Fibroblast of lung (primary cell): ENCODE measurements at regions not wholly inside any gene's neighbourhood (a gene's known extent, or its start where the extent isn't known, plus 50 kb on each side); places are given as distances from the start of the nearest gene placed in this dataset.

ENCODE experiments used
- DNase-seq, 2 donors: peaks; one replicate each; pipeline versions ENCODE4 v3.0.0 to v3.0.0-alpha.2; 2010; ENCODE audit warnings: low read depth in 2 of 2
- H2AFZ ChIP-seq: 2 replicates; pipeline ENCODE4 v1.5.1; 2012; ENCODE audit warnings: low read length, control low read depth, inconsistent platforms
- H3K27ac ChIP-seq: 2 replicates; pipeline ENCODE4 v1.5.1; 2011; ENCODE audit warnings: low read length, control low read depth; ENCODE audit not compliant: insufficient read depth
- H3K27me3 ChIP-seq: 2 replicates; pipeline ENCODE4 v1.5.1; 2011; ENCODE audit warnings: mild to moderate bottlenecking, low read length; ENCODE audit not compliant: control insufficient read depth, insufficient read depth
- H3K36me3 ChIP-seq: 2 replicates; pipeline ENCODE4 v1.5.1; 2011; ENCODE audit warnings: low read length; ENCODE audit not compliant: control insufficient read depth, insufficient read depth
- H3K4me1 ChIP-seq: 2 replicates; pipeline ENCODE4 v1.5.1; 2011; ENCODE audit warnings: low read length; ENCODE audit not compliant: control insufficient read depth, insufficient read depth; ENCODE audit errors: extremely low read depth
- H3K4me2 ChIP-seq: 2 replicates; pipeline ENCODE4 v1.5.1; 2011; ENCODE audit warnings: low read length, control low read depth; ENCODE audit not compliant: insufficient read depth; ENCODE audit errors: extremely low read depth
- H3K4me3 ChIP-seq, 4 experiments: fragments of 200-600 bp in 1 of 4; sonication (generic) in 1 of 4; replicated peaks in 1 of 4; 2 replicates each; pipeline ENCODE4 v1.5.1; 2011 to 2016; ENCODE audit warnings: low read length in 4 of 4, low read depth in 3 of 4, mild to moderate bottlenecking in 3 of 4, control low read depth in 2 of 4, inconsistent platforms in 1 of 4, mixed read lengths in 1 of 4; ENCODE audit not compliant: insufficient read depth in 1 of 4; ENCODE audit errors: control extremely low read depth in 1 of 4
- H3K79me2 ChIP-seq: 2 replicates; pipeline ENCODE4 v1.5.1; 2012; ENCODE audit warnings: mild to moderate bottlenecking, low read length, inconsistent platforms; ENCODE audit not compliant: control insufficient read depth, insufficient read depth
- H3K9ac ChIP-seq: 2 replicates; pipeline ENCODE4 v1.5.1; 2011; ENCODE audit warnings: mild to moderate bottlenecking, low read length, control low read depth; ENCODE audit not compliant: insufficient read depth
- H3K9me3 ChIP-seq: 2 replicates; pipeline ENCODE4 v1.5.1; 2012; ENCODE audit warnings: low read depth, low read length; ENCODE audit not compliant: control insufficient read depth, insufficient read depth
- H4K20me1 ChIP-seq: 2 replicates; pipeline ENCODE4 v1.5.1; 2011; ENCODE audit warnings: low read length; ENCODE audit not compliant: control insufficient read depth, insufficient read depth; ENCODE audit errors: extremely low read depth
- EZH2 ChIP-seq: IDR thresholded peaks from 2 replicates; pipeline ENCODE4 v1.5.1; 2012; ENCODE audit warnings: low read length, control low read depth, mild to moderate bottlenecking; ENCODE audit errors: missing control alignments
- TF ChIP-seq, protein P1 (sequence below), 2 donors: IDR thresholded peaks in 1 of 2; conservative IDR thresholded peaks in 1 of 2; 1 replicate in 1 of 2; 2 replicates in 1 of 2; pipeline ENCODE4 v1.5.1; 2011 to 2012; ENCODE audit warnings: low read length in 2 of 2, control low read depth in 1 of 2, inconsistent platforms in 1 of 2, low read depth in 1 of 2, mild to moderate bottlenecking in 1 of 2

DNA sequence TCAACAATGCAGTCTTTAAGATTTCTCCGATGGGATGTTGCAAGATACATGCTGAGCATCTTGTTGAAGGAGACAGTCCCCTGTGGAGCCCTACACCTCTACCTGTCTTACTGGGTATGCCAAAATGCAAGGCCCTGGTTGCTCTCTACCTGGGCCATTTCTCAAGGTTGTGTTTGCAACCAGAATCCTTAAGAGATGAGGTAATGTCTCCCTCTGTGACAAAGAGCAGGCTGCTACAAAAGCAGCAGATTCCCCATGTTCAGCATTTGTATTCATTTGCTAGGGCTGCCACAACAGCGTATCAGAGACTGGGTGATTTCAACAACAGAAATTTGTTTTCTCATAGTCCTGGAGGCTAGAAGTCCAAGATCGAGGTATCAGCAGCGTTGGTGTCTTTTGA lies 138.4 kb upstream of the RPS23 start:
- TF ChIP-seq, protein P1, sequence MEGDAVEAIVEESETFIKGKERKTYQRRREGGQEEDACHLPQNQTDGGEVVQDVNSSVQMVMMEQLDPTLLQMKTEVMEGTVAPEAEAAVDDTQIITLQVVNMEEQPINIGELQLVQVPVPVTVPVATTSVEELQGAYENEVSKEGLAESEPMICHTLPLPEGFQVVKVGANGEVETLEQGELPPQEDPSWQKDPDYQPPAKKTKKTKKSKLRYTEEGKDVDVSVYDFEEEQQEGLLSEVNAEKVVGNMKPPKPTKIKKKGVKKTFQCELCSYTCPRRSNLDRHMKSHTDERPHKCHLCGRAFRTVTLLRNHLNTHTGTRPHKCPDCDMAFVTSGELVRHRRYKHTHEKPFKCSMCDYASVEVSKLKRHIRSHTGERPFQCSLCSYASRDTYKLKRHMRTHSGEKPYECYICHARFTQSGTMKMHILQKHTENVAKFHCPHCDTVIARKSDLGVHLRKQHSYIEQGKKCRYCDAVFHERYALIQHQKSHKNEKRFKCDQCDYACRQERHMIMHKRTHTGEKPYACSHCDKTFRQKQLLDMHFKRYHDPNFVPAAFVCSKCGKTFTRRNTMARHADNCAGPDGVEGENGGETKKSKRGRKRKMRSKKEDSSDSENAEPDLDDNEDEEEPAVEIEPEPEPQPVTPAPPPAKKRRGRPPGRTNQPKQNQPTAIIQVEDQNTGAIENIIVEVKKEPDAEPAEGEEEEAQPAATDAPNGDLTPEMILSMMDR (conservative IDR thresholded peaks at IDR 0.05 in 1 of 2, IDR thresholded peaks at IDR 0.05 in 1 of 2; ENCODE audit: low read depth in 1 of 2, low read length in 2 of 2): no peak
- no peak for TF ChIP-seq EZH2
- H3K9ac ChIP-seq: no peak overlapping the region
- no peak overlapping the region for H3K4me2 ChIP-seq
- H3K79me2 ChIP-seq: no peaks in the 10 kb centered on the region
- no peak overlapping the region for H3K4me3 ChIP-seq
- H3K36me3 ChIP-seq: no peaks in the 10 kb centered on the region
- no peak overlapping the region for H3K27ac ChIP-seq
- no peaks in the 10 kb centered on the region for H4K20me1 ChIP-seq
- H3K27me3 ChIP-seq: no peaks in the 10 kb centered on the region
- peak in 1 of 2 donors; percentile 58 for DNase-seq
- no peaks in the 10 kb centered on the region for H3K9me3 ChIP-seq
- H2AFZ ChIP-seq: no peak overlapping the region
- H3K4me1 ChIP-seq: peaks cover 11% of the 10 kb centered on the region

DNA sequence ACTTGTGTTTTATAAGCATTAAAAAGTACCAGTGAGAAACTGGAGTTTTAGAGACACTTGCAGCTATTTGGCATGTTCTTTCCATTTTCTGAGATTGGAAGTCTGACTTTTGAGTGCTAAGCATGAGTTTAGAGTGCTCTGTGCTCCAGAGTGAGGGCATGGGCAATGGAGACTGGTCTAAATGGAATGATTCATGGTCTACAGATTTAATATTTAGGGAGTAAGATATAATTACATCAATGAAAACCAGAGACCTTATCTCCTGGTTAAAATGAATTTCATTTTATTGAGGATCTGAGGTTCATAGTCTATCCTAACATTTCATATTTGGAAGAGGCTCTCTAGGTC lies 135.9 kb upstream of the RPS23 start:
- no peaks in the 10 kb centered on the region for H3K36me3 ChIP-seq
- H4K20me1 ChIP-seq: no peaks in the 10 kb centered on the region
- no peaks in the 10 kb centered on the region for H3K27me3 ChIP-seq
- peaks cover 6% of the 10 kb centered on the region for H3K4me1 ChIP-seq
- no peak overlapping the region for H3K9ac ChIP-seq
- H3K79me2 ChIP-seq: no peaks in the 10 kb centered on the region
- TF ChIP-seq, protein P1 (conservative IDR thresholded peaks at IDR 0.05 in 1 of 2, IDR thresholded peaks at IDR 0.05 in 1 of 2; ENCODE audit: low read depth in 1 of 2, low read length in 2 of 2): no peak
- no peak for TF ChIP-seq EZH2
- H3K9me3 ChIP-seq: no peaks in the 10 kb centered on the region
- H3K4me3 ChIP-seq: no peak overlapping the region
- H2AFZ ChIP-seq: no peak overlapping the region
- no peak overlapping the region for H3K4me2 ChIP-seq
- H3K27ac ChIP-seq: no peak overlapping the region
- DNase-seq: no peak

DNA sequence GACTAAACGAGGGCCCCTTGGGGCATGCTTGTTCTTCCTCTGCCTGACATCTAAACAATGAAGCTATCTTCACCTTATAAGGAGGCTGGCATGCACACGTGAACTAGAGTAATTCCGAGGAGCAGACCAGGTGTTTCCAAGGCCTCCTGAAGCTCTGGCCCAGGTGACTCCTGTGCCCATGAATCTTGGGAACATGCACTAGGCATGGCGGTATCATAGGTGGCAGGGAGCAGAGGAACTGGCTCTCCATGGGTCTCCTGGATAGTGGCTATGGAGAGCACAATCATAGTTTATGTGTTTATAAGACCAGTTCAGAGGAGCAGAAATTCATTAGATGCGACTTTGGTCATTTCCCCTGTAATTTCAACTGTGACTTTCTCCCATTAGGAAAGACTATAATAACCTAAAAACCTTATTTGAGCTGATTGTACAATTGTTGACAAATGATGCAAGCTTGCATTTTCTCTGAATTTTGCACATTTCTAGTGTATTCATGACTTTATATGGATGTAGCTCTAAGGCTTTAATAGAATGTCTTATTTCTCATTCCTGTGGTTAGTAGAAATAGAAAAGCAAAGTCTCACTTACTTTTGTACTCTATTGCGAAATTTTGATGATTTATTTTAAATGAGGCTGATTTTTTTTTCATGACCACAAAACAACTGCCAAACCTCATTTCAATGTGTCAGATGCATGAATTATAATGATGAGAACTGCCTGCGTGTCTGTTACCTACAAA lies 135.3 kb upstream of the RPS23 start:
- Histone ChIP-seq H3K4me1 (peaks cover 6% of the 10 kb centered on the region), H3K27ac (no peak overlapping the region), H3K27me3 (no peaks in the 10 kb centered on the region), H3K79me2 (no peaks in the 10 kb centered on the region), H2AFZ (no peak overlapping the region), H3K36me3 (no peaks in the 10 kb centered on the region), H4K20me1 (no peaks in the 10 kb centered on the region), H3K9me3 (no peaks in the 10 kb centered on the region), H3K9ac (no peak overlapping the region), H3K4me2 (no peak overlapping the region), H3K4me3 (no peak overlapping the region)
- DNase-seq: peak; percentile 96 to 97
- TF ChIP-seq, protein P1 (conservative IDR thresholded peaks at IDR 0.05 in 1 of 2, IDR thresholded peaks at IDR 0.05 in 1 of 2; ENCODE audit: low read depth in 1 of 2, low read length in 2 of 2): no peak
- TF ChIP-seq EZH2: no peak
